Heart right ventricle (tissue), 16 donors: ENCODE measurements at regions not wholly inside any gene's neighbourhood (a gene's known extent, or its start where the extent isn't known, plus 50 kb on each side); places are given as distances from the start of the nearest gene placed in this dataset.
A peak's percentile ranks its signal among the peaks of the same experiment; 100 is the strongest.
"Not testable (repeated sequence)": the region's sequence is repeated elsewhere in the genome, so short reads cannot be mapped to it uniquely, and the experiment has no call there.

ENCODE experiments used
- ATAC-seq, 8 donors: fragments of 200-7000 bp; cut with Tn5 transposase; one replicate each; pipeline ENCODE4 v1.9.1; 2020; ENCODE audit warnings: mild to moderate bottlenecking in 8 of 8, moderate library complexity in 8 of 8, moderate number of reproducible peaks in 1 of 8
- DNase-seq, 2 donors: peaks; one replicate each; pipeline ENCODE4 v3.0.0-alpha.2; 2020
- H3K27ac ChIP-seq, 10 donors: fragments of 200-600 bp; sonication (generic) in 2 of 10; one replicate each; pipeline versions ENCODE4 v1.5.0 to v1.8.0; 2020 to 2022; ENCODE audit warnings: mild to moderate bottlenecking in 3 of 10
- H3K27me3 ChIP-seq, 7 donors: fragments of 200-600 bp; one replicate each; pipeline ENCODE4 v1.8.0; 2021 to 2022; ENCODE audit warnings: mild to moderate bottlenecking in 2 of 7
- H3K36me3 ChIP-seq, 9 donors: fragments of 200-600 bp; sonication (generic) in 1 of 9; one replicate each; pipeline versions ENCODE4 v1.5.0 to v1.8.0; 2020 to 2022; ENCODE audit warnings: mild to moderate bottlenecking in 2 of 9
- H3K4me1 ChIP-seq, 9 donors: fragments of 200-600 bp; sonication (generic) in 1 of 9; one replicate each; pipeline versions ENCODE4 v1.5.0 to v1.8.0; 2020 to 2022; ENCODE audit warnings: mild to moderate bottlenecking in 4 of 9
- H3K4me3 ChIP-seq, 10 donors: fragments of 200-600 bp; sonication (generic) in 2 of 10; one replicate each; pipeline versions ENCODE4 v1.5.0 to v1.8.0; 2020 to 2022; ENCODE audit warnings: mild to moderate bottlenecking in 7 of 10, moderate library complexity in 2 of 10
- H3K9me3 ChIP-seq, 11 donors: fragments of 200-600 bp in 10 of 11; sonication (generic) in 2 of 11; one replicate each; pipeline versions ENCODE4 v1.5.0 to v1.8.0; 2013 to 2022; ENCODE audit warnings: mild to moderate bottlenecking in 2 of 11, control low read depth in 1 of 11, moderate library complexity in 1 of 11
- CTCF ChIP-seq, 9 donors: fragments of 200-600 bp; sonication (generic) in 2 of 9; IDR thresholded peaks; one replicate each; pipeline versions ENCODE4 v1.5.0 to v1.8.0; 2021 to 2022; ENCODE audit warnings: antibody characterized with exemption in 9 of 9, mild to moderate bottlenecking in 5 of 9, moderate library complexity in 1 of 9
- WGBS, 2 donors: extraction: QIAGEN DNeasy Blood & Tissue Kit; methylation state at CpG; one replicate each; pipeline ENCODE4 v1.1.7; 2013; ENCODE audit warnings: inconsistent platforms in 1 of 2; 5-methylcytosine and 5-hydroxymethylcytosine counted together
- intact Hi-C, 10 donors: fragments of 100-400 bp; cut with DNase I; formaldehyde crosslinking; loops; one replicate each; pipeline versions ENCODE4 v1.11.1 to v1.14.2; 2022
- donor health status: Arrhythmogenic right ventricular cardiomyopathy.
- donor health status: ischemic (EF 13 %, LVEDD 7.1; RV severe dilation, severe dysfunction).
- donor health status: healthy with polysubstance abuse.
- donor health status: DM: no; HTN: yes; CAD: no.
- donor health status: DM: no; HTN: no; CAD: no.
- donor health status: ischemic (EF 25% LVEDD 6.9; RV normal size, moderate dysfunction).
- donor health status: ischemic (EF 25% LVEDD 5.7; RV mildly dilated, moderate dysfunction).
- donor health status: healthy.
- donor health status: DM: yes; HTN: yes; CAD: no.
- donor health status: Ischemic cardiomyopathy.
- donor health status: ischemic (EF 35%, LVEDD 5.7; RV mildly dilated, moderate dysfunction).
- donor health status: nonischemic (EF 11% LVEDD 7.7; RV severe dilation, severe dysfunction).
- donor health status: DM: yes; HTN: yes; CAD: no.
- donor health status: PGD.
- donor health status: ischemic (EF 29% LVEDD 5.4; RV normal size, mild dysfunction).
- donor health status: nonischemic (EF 23%, LVEDD 6.1; RV moderate dilation, normal function).

- no peak for TF ChIP-seq CTCF (IDR thresholded peaks at IDR 0.05)
- H3K36me3 ChIP-seq: no peaks in the 10 kb centered on the region
- no peaks in the 10 kb centered on the region for H3K4me1 ChIP-seq
- intact Hi-C loops: no loop called here
- H3K4me3 ChIP-seq: no peak overlapping the region
- H3K27ac ChIP-seq: no peak overlapping the region
- 82 to 89% methylated on average over 1 of the region's 1 CpG for WGBS, 2 donors
- no peak for DNase-seq
- no peak for ATAC-seq
- H3K27me3 ChIP-seq: no peaks in the 10 kb centered on the region
- peaks cover 0 to 14% (median 0%) of the 10 kb centered on the region in 11 donors for H3K9me3 ChIP-seq
These were observed 1089.8 kb downstream of the FAT4 start for GRCh38 chr4:126404549-126404948.

- 59 to 60% methylated on average over 2 of the region's 2 CpGs for WGBS, 2 donors
These were observed 1090.7 kb downstream of the FAT4 start for GRCh38 chr4:126405369-126405982.

GRCh38 chr4:126409746-126410145, 1095.0 kb downstream of the FAT4 start:
- Histone ChIP-seq H3K4me1 (no peaks in the 10 kb centered on the region), H3K4me3 (no peak overlapping the region), H3K27me3 (no peaks in the 10 kb centered on the region), H3K9me3 (peaks cover 0 to 19% (median 0%) of the 10 kb centered on the region in 11 donors), H3K36me3 (no peaks in the 10 kb centered on the region), H3K27ac (no peak overlapping the region)
- DNase-seq (no peak), ATAC-seq (no peak)
- 78 to 79% methylated on average over 4 of the region's 4 CpGs for WGBS, 2 donors
- TF ChIP-seq CTCF (IDR thresholded peaks at IDR 0.05): no peak
- intact Hi-C loops: no loop called here

More at GRCh38 chr4:126405369-126405982, 1090.7 kb downstream of the FAT4 start:
- intact Hi-C loops: no loop called here
- DNase-seq (no peak), ATAC-seq (peak in 1 of 8 donors; percentile 37)
- H3K27me3 ChIP-seq: no peaks in the 10 kb centered on the region
- no peak overlapping the region for H3K27ac ChIP-seq
- TF ChIP-seq CTCF (IDR thresholded peaks at IDR 0.05): peak in 8 of 9 donors; percentile 16 to 57 (median 45)
- no peaks in the 10 kb centered on the region for H3K4me1 ChIP-seq
- H3K36me3 ChIP-seq: no peaks in the 10 kb centered on the region
- H3K9me3 ChIP-seq: peaks cover 0 to 14% (median 0%) of the 10 kb centered on the region in 11 donors
- no peak overlapping the region for H3K4me3 ChIP-seq

GRCh38 chr4:126411047-126411446, 1096.3 kb downstream of the FAT4 start:
- TF ChIP-seq CTCF (IDR thresholded peaks at IDR 0.05): no peak
- no peak for DNase-seq

GRCh38 chr4:126412310-126412709, 1097.6 kb downstream of the FAT4 start:
- 95 to 98% methylated on average over 1 of the region's 1 CpG for WGBS, 2 donors
- H3K4me3 ChIP-seq, DNase-seq, H3K27me3 ChIP-seq, H3K4me1 ChIP-seq, H3K27ac ChIP-seq, H3K9me3 ChIP-seq, H3K36me3 ChIP-seq, intact Hi-C loops, ATAC-seq: not testable (repeated sequence)

More at GRCh38 chr4:126411047-126411446, 1096.3 kb downstream of the FAT4 start:
- Histone ChIP-seq H3K36me3 (no peaks in the 10 kb centered on the region), H3K27ac (no peak overlapping the region), H3K4me1 (no peaks in the 10 kb centered on the region), H3K4me3 (no peak overlapping the region), H3K9me3 (peaks cover 0 to 19% (median 0%) of the 10 kb centered on the region in 11 donors), H3K27me3 (no peaks in the 10 kb centered on the region)
- WGBS, 2 donors: 86 to 92% methylated on average over 2 of the region's 2 CpGs
- no peak for ATAC-seq
- intact Hi-C loops: no loop called here
